ENCODE measurements at regions not wholly inside any gene's neighbourhood (a gene's known extent, or its start where the extent isn't known, plus 50 kb on each side); places are given as distances from the start of the nearest gene placed in this dataset.

DNA sequence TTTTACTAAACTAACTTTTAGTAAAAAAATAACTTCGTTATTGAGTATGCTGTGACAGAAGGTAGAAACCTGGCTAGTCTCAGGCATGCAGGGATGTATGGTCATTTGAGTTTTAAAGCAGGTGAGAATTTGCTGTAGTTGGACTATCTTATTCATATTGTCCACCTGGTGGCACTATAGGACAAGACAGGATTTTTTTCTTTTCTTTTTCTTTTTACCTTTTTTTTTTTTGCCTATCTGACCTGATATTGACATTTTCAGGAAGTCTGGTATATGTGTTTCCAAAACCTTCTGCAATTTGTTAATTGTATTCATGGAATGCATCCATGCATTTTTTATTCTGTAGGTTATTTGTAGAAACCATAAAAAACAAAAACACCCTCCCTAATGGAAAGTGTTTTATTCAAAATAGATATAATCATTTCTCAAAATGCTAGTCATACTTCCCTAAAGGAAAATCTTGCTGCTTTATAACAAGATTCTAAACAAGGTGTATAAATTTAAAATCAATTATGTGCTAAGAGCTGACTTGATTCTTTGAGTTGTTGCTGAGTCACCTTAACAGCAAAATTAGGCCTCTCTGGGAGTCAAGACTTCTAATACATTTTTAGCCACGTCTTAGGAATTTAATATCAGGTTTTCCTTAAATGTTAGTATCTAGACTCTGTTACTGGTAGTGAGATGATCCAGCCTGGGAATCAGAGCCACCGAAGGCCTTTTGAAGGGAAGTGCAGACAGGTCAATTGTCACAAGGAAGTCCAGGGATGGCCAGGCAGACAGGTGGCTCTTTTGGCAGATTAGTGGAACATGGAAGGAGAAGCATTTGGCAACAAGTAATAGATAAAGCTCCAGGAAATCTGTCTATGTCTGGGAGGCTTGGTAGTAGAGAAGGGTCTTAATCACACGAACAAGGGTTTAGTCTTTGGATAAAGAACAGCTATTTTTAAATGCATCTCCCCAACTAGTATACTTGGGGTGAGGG, 201.3 kb upstream of the GNPDA2 start:
- DNase-seq: peak; percentile 74

DNA sequence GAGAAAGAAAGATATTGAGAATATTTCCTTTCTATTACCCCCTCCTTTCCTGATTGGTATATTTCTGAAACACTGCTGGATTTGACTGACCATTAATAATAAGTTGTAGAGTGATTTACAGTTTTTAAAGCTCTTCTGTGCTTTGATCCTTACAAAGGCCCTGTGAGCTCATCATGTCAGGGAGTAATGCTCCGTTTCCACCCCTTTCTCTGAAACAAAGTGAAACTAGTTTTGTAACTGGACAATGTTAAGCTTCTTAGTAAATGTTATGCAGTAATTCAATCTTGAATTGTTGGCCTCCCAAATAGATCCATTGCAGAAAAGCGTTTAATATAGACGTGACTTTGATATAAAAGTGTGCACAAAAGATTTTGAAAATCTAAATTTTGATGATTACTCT, 190.1 kb upstream of the GNPDA2 start:
- DNase-seq: peak; percentile 79

DNA sequence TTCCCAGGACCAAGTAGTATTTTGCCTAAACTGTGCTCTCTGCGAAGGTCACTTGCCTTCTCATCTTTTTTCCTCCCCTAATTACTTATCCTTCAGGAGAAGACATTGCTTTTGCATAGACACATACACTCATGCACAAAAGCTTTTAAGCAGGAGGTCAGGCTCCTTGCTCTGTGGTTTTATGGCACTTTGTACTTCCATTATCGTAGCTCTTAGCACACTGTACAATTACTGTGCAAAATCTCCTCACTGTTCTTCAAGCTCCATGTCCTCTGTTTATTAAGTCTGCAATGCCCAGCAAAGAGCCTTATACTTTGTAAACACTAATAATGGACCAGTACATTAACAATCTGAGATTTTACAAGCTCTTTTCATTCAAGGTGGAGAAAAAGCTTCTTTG, 188.4 kb upstream of the GNPDA2 start:
- DNase-seq: peak; percentile 17

DNA sequence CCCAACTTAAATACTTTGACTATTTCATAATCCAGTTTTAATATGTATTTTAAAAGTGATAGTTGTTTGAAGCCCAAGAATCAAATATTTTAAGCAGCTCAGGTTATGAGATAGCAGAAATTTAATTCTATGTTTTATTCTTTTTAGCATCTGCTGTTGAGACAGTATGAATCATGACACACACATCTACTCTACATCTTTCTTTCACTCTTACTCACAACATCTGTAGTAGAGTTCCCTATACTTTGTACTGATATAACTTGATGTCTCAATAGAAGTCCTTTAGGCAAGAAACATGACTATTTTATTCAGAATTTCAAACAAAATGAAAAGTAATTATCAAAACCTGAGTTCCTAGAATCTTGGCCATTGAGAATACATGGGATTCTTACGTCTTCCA, 187.9 kb upstream of the GNPDA2 start:
- DNase-seq: no peak

DNA sequence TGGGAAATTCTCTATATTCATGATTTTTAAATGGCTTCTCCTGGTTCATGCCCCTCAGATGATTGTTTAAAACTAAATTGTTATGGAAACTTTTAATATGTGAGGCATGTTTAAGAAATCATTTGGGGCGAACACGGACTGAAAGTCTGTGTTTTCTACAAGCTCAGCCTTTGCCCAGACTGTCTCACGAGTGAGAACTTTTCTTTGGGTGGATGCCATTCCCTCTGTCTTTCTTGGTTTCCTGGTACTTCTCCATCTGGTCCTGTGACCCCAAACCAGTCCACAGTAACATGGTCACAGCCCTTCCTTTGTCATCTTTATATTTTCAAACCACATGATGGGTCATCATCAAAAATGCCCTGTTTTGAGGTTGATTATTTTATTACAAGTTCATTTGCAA, 186.6 kb upstream of the GNPDA2 start:
- DNase-seq: no peak

DNA sequence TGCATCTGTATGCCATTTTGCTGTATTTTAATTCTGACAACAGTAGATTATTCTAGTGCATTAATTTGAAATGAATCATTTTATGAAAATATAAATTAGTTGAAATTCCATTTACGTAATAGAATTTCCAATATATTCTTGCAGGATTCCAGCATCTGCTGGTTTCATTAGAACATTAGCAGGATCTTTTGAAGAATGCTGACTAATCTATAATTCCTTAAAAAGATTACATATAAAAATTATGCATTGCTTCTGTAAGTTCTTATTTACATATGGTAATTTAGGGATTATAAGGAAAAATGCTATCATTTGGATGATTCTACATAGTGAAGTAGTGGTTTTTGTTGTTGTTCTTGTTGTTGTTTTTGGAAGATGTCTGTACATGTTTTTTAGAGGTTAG, 182.2 kb upstream of the GNPDA2 start:
- no peak for DNase-seq

DNA sequence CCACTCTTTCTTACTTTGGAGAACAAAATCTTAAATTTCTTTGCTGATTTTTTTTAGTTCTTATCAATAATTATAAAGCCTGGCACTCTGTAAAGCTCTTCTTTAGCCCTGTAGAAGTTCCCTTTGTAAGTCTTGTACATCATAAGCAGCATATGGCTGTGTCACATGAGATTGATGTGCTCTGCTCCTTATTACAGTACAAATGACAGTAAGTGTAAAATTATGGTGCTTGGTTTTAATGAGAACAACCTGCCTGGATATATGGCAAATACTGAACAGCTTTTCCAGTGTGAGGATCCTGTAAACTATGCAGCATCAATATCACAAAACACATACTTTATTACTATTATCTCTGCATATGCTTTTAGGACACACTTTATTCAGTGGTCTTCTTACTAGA, 145.9 kb upstream of the GNPDA2 start:
- DNase-seq: no peak

DNA sequence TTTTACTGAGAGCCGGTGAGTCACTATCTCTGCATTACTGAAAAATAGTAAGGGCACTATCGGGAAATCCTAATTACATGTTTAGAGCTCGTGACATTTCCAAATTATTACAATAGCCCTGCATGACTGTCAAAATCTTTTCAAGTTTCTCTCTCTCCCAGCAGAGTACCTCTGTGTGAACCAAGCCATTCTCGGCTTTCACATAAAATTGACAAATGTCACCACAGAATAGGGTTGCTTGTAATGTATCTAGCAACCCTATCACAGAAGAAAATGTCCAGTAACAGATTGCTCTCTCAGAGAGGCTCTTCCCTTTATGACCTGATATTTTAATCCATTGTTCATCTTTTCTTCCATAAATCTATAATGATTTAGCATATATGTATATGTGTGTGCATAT, 144.8 kb upstream of the GNPDA2 start:
- no peak for DNase-seq

DNA sequence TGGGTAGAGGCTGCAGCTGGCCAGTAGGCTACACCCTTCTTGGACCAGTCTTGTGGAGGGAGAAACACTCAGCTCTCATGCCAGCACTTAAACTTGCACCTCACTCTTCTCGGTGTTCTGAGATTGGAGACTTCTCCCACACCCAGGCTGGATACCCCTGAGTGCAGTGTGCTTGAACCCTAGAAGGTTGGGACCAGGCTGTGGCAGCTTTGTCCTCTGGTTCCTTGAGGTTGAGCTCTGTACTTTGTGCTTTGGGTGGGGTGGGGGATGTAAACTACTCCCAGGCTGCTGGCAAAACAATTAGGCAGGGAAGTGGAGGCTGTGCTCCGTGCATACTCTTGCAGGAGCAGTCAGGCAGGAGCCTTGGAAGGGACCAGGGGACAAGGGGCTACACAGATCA, 143.6 kb upstream of the GNPDA2 start:
- DNase-seq: no peak

DNA sequence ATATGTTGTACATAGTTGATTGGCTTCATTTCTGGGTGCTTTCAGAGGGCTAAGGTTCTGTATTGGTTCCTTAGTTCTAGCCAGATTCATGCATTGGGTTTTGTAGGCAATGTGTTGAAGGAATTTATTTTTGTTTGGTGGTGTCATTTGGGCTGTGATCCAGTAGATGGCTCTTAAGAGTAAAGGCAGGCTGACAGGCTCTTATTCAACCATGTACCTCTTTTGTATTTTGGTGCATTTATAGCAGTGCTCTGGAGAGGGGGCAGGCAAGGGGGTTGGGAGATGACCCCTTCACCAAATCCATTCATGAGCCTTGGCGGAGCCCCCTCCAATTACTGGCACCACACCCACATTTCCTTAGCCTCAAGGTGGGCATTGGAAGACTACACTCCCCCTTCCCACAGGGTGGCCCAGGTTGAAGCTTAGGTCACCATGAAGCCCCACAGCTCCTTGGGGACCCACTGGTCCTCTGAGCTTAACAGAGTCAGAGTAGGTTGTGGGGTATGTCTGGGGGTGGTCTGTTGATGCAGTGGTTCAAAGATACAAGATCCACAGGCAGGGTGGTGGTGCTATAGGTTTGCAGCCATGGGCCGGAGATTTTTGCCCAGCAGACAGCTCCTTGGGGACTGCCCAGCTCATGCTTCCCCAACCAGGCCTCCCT, 143.0 kb upstream of the GNPDA2 start:
- DNase-seq: peak; percentile 46

DNA sequence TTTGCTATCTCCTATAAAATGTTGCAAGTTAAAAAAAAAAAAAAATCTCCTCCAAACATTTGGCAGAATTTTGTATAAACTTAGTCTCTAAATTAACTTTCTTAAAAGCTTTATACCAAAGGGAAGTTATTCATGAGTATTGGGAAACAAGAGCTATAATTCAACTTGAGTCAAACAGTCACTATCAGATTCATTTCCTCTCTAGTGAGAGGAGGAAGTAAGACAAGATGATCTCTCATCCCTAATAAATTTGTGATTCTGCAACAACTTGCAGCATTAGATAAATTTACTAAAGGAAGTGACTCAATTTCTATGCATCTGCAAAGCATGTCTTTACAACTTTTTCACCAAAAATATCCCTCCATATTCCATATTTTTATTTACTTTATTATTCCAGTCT, 135.4 kb upstream of the GNPDA2 start:
- peak; percentile 19 for DNase-seq

DNA sequence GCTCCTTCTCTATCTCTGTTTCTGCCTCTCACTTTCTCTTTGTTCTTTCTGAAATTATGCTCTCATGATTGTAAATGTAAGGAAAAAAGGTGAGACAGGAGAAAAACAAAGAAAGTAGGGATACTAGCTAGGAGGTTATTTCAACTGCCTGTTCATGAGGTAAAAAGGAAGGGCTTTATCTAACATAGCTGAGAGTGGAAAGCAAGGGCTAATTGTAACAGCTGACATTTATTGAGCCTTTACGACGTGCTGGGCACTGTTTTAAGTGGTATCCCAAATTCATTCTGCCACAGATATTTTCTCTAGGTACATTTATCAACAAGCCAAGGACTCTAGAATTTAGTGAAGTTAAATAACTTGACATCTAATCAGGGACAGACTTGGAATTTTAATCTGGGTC, 133.1 kb upstream of the GNPDA2 start:
- DNase-seq: no peak

DNA sequence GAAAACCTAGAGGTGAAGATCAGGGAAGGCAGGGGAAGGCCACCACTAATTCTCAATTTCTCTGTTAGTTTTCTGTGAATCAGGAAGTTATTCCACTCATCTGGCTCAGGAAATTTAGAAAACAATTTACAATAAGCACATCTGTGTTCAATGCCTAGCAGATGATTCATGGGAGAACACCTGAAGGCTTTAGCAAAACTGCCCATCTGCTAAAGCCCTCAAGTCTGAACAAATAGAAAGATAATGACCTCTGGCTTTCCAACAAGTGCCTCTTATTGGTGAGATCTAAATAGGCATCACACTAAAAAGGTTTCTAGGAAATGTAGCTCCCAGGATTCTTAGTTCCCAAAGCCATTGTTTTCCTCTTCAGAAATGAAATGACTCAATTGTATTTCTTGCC, 122.1 kb upstream of the GNPDA2 start:
- DNase-seq: no peak

DNA sequence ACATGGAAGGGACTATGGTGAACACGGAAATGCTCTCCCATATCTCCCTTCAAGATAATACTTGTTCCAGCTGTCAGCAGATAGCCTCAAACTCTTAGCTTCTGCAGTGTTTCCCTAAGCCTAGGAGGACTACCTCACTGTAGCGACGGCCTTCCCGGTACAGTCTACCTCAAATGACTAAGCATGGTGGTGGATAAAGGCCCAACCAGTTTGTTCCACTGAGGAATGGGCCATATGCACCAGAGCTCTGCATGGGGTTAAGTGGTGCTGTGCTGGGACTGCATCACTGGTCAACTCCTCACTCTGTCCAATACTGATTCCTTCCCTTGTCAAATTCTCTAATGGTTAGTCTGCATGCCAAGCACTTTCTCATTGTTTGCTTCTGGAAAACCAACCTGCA, 119.6 kb upstream of the GNPDA2 start:
- DNase-seq: no peak

DNA sequence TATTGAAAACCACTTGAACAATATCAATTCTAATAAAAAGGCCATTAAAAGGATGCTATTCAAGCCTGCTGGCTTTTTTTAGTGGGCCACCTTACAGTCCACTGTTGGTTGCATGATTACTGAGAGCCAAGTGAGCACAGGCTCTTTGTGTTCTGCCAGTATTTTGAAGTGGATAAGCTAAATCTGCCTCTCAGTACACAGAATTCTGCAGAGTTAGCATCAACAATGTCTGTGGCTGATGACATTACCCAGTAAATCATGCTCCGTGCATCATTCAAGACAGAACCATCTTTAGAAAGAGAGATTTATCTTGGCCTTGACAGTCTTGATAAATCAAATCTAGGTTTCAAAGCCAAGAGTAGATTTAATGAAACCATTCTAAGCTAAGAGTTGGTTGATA, 119.0 kb upstream of the GNPDA2 start:
- no peak for DNase-seq

DNA sequence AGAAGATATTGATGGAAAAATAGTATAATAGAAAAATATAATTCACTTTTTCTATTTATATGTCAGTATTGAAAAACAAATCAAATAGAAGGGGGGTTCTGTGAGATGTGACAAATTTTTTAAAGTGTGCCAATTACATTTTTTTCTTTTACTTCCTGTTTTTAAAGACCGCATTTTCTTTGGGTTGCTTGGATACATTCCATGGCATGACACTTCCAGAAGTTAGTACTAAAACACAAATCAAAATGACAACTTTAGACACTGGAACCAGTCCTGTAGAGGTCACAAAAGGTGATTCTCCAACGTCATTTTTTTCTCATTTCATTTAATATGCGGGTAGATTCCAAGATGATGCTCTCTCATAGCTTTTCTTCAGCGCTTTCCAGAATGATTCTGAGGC, 116.2 kb upstream of the GNPDA2 start:
- DNase-seq: peak; percentile 17

DNA sequence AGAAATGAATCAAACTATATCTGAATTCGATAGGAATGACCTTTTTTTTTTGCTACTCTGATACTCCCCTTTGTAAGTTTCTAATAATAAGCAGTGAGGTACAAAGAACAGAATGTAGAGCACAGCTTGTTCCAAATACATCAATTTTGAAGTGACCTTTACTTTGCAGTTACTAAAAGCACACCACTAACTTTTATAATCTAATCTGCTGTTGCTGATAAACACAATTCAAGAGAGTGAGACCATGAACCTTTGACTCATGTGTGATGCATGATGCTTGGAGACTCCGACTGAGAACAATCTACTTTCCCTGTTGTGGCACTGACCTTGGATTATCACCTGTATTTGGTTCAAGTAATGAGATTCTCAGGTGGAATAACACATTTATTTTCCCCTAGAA, 91.6 kb upstream of the GNPDA2 start:
- no peak for DNase-seq

DNA sequence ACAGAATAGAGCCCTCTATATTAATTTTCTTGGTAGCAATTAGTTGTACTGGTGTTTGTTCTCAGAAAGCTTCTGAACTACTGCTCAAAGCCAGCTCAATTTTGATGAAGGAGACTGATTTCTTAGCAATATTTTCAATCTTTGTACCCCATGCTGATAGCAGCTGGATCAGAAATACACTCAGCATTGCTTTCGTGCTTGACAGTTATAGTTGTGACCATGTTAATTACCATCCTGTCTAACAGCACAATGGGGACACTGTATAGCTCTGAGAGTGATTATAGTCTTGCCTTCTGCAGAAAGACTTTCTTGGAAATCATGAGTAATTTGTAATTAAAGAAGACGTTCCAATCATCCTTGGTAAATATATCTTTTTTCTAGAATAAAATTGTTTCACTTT, 79.7 kb upstream of the GNPDA2 start:
- DNase-seq: peak; percentile 55

DNA sequence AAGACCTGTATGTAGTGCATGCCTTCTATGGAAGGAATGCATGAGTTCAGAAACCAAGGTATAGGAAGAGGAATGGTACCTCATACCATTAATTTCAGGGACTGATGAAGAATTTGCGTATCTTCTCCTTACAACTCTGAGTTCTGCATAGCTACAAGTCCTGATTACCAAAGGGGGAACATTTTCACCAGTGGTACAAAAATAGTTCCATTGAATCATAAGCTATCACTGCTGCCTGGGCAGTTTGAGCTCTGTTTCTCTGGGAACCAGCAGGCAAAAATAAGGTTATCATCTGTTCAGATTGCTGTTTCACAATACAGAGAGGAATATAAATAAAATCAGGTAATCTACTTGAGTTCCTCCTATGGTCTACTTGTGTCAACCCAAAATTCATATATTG, 77.9 kb upstream of the GNPDA2 start:
- no peak for DNase-seq

DNA sequence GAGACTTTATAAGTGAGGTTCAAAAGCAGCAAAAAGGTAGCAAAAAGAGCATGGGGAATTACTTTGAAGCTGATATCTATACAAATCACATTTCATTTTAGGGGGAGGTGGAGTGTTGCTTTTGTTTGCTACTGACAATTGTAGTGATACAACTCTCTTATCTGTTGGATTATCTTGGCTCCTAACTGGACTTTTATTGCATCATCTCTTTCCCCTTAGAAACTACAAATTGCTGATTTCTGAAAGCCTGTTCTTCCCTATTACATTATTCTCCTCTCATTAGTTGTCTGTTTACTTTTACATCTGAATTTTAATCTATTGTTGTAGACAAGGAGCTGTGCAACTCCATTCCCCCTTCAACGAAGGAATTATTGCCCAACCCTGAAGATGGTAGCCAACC, 75.0 kb upstream of the GNPDA2 start:
- peak; percentile 11 for DNase-seq

DNA sequence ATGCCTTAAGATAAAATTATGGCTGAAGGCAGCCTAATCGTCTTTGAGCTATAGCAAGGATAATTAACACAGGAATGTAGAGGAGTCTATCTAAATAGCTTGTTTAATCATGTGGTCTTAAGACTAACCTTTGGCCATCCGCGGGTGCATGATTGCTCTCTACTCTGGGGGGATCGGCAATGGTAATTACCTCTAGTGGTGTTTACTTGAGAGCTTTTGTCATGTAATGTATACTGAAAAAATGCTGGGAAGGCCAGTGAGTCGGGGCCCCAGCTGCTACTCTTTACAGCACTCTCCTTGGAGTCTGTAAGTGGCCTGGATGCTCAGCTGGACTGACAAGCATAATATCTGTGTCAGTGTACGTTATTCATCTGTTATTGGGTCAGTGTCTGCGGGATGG, 65.5 kb upstream of the GNPDA2 start:
- no peak for DNase-seq

DNA sequence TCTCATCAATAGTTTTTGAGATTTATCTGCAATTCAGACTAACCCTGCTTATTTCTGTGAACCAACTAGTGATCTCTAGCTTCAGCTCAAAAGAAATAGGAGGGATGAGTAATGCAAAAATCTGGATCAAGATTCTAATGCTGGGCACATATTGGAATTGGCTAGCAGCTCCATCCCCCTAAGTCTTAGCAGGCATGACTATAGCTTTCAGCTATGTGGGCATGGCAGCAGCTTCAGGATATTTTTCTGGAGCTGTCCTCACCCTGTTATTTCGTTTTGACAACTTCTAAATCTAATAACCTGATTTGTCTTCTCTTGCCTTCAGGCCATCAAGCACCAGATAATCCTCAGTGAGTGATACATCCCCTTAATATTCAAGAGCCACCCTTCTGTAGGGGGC, 50.8 kb upstream of the GNPDA2 start:
- DNase-seq: no peak
